Mesenteric fat pad (tissue), 1 donor: ENCODE measurements at regions not wholly inside any gene's neighbourhood (a gene's known extent, or its start where the extent isn't known, plus 50 kb on each side); places are given as distances from the start of the nearest gene placed in this dataset.
"Not testable (repeated sequence)": the region's sequence is repeated elsewhere in the genome, so short reads cannot be mapped to it uniquely, and the experiment has no call there.

Source experiments
- DNase-seq: peaks from one replicate; pipeline ENCODE4 v3.0.0-alpha.2; 2020; ENCODE audit warnings: low spot score
- donor health status: DM: yes; HTN: yes; CAD: no.

DNA sequence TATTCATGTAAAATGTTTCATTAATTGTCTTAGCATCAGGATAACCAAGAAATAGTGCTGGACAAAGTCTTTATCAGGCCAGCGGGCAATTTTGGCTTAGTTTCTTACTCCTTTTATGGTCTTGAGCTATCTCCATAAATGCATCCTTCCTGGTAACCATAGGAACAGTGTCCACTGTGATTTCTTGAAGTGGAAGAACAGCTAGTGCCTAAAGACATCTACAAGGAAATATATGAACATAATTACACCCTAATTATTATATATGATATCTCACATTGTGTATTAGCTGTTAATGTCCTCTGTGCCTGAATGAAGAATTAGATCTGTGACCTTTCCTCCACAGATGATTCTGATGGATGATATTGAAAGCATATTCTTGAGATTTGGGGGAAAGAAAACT is 286.7 kb upstream of the ATXN7L3B start:
- no peak for DNase-seq

DNA sequence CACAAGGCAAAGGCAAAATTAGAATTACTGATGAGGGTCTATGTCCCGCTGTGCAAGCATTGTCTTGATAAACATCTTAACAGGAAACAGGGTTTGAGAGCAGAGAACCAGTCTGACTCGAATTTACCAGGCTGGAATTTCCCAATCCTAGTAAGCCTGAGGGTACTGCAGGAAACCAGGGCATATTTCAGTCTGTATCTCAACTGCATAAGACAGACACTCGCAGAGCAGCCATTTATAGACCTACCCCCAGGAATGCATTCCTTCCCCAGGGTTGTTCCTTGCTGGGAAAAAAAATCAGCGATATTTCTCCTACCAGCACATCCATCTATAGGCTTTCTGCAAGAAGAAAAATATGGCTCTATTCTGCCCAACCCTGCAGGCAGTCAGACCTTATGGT is 283.8 kb upstream of the ATXN7L3B start:
- not testable (repeated sequence) for DNase-seq

DNA sequence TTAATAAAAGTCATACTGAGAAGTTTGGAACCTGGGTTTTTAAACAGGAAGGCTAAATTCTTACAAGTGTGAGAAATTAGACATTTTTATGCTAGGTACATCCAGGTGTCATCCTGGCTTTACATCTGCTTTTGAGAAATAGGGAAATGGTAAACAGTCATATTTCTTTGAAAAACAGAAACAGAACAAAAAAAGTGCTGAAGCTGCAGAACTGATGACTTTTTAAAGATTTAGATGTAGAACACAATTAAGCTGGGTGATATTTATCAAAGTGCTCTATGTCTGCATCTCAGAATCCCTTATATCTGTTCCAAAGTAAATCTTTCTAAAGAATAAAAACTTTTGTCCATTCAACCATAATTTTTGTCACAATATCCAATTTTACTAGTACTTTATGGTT is 282.9 kb upstream of the ATXN7L3B start:
- DNase-seq, result no peak

DNA sequence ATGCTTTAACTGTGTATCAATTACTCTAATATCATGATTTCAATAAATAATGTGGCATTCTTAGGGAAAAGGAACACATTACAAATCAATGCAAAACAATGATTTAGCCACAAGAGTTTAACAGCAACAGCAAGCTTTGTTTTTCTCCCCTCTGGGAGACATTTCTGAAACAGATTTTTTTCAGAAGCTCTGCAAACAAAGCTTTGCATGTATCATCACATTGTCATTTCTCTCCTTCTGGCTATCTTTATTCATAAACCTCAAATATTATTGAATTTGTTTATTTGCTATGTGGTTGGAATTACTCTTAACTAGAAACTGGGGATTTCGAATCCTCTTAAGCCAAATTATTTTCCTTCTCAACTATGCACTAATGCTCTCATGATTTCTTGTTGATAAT is 278.4 kb upstream of the ATXN7L3B start:
- DNase-seq, result no peak

DNA sequence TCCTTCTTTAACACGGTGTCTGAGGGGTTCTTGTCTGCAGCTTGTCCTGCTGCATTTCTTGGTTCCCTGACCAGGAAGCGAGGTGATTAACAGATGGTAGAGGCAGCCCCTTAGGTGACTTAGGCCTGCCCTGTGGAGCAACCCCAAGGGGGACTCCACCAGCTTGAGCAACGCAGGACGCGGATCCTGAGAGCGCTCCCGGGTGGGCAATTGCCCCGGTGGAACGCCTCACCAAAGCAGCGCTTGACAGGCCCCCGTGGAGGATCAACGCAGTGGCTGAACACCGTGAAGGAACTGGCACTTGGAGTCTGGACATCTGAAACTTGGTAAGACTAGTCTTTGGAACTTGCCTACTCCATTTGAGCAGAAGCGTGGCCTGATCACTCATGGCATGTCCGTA is 272.9 kb upstream of the ATXN7L3B start:
- no peak for DNase-seq

DNA sequence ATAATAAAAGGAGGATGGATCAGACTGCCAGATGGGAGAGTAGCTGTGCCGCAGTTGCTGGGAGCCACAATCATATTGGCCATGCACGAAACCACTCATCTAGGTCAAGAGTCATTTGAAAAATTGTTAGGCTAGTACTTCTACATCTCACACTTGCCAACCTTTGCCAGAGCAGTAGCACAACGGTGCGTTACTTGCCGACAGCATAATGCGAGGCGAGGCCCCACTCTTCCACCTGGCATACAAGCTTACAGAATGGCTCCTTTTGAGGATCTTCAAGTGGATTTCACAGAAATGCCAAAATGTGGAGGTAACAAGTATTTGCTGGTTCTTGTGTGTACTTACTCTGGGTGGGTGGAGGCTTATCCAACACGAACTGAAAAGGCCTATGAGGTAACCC is 268.3 kb upstream of the ATXN7L3B start:
- not testable (repeated sequence) for DNase-seq

DNA sequence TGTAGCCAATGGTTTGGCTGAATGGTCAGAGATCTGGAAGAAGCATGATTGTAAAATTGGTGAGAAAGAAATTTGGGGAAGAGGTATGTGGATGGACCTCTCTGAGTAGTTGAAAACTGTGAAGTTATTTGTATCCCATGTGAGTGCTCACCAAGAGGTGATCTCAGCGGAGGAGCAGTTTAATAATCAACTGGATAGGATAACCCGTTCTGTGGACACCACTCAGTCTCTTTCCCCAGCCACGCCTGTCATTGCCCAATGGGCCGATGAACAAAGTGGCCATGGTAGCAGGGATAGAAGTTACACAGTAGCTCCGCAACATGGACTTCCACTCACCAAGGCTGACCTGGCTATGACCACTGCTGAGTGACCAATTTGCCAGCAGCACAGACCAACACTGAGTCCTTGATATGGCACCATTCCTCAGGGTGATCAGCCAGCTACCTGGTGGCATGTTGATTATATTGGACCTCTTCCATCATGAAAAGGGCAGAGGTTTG is 257.4 kb upstream of the ATXN7L3B start:
- no peak for DNase-seq

DNA sequence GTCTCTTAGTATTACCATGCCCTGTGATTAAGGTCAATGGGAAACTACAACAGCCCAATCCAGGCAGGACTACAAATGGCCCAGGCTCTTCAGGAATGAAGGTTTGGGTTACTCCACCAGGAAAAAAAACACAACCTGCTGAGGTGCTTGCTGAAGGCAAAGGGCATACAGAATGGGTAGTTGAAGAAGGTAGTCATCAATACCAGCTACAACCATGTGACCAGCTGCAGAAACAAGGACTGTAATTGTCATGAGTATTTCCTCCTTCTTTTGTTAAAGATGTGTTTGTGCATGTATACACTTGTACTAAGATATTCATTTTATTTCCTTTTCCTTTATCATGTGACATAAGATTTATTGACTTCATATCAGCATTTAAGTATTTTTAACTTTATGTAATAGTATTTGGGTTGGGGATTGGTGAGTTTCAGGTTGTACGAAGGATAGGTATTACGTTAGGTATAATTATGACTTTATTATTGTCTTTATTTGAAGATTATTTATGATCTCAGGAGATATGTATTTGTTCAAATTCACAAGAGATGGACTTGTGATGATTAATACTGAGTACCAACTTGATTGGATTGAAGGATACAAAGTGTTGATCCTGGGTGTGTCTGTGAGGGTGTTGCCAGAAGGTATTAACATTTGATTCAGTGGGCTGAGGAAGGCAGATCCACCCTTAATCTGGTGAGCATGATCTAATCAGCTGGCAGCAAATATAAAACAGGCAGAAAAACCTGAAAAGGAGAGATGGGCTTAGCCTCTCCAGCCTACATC is 256.0 kb upstream of the ATXN7L3B start:
- DNase-seq, result not testable (repeated sequence)

DNA sequence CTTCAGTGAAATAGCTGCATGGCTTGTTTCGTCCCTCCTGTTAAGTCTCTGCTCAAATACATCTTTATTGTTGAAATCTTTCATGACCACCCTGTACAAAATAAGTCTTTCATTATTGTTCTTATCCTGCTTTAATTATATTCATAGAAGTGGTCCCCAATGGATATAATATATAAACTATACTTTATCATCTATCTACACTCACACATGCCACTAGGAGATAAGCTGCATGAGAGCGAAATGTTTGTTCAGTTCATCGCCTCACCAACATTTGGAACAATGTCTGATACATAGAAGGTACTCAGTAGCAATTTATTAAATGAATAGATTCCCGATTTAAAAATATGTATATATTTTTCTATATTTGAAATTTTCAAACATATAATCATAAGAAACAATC is 254.0 kb upstream of the ATXN7L3B start:
- no peak for DNase-seq

DNA sequence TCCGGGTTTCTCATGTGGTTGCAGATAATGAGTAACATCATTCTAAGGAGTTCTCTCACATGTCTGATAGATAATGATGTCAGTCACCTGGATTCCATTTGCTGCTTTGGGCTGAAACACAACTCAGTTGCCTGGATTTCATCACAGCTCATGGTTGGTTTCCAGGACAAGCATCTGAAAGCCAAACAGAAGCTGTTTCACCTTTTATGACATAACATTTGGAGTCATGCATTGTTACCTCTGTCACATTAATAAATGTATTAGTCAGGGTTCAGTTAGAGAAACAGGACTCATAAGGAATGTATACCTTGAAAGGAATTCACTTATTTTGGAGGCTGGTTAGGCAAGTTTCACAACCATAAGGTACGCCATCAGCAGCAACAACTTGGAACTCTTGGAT is 251.9 kb upstream of the ATXN7L3B start:
- no peak for DNase-seq

DNA sequence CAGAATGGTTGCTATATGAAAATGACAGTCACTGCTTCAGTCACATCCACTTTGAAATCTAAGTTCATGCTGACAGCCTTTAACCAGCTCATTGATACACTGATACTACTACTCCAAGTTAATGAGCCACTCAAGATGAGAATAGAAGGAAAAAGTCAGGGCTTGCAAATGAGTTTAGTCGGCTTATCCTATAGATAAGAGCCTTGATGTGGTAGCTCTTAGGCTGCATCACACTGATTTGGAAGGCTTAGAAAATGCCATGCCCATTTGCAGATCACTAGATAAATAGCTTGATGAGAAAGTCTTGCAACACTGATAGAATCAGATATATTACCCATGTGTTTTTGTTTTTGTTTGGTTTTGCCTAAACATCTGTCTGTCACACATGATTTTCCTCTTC is 251.4 kb upstream of the ATXN7L3B start:
- DNase-seq, result no peak

DNA sequence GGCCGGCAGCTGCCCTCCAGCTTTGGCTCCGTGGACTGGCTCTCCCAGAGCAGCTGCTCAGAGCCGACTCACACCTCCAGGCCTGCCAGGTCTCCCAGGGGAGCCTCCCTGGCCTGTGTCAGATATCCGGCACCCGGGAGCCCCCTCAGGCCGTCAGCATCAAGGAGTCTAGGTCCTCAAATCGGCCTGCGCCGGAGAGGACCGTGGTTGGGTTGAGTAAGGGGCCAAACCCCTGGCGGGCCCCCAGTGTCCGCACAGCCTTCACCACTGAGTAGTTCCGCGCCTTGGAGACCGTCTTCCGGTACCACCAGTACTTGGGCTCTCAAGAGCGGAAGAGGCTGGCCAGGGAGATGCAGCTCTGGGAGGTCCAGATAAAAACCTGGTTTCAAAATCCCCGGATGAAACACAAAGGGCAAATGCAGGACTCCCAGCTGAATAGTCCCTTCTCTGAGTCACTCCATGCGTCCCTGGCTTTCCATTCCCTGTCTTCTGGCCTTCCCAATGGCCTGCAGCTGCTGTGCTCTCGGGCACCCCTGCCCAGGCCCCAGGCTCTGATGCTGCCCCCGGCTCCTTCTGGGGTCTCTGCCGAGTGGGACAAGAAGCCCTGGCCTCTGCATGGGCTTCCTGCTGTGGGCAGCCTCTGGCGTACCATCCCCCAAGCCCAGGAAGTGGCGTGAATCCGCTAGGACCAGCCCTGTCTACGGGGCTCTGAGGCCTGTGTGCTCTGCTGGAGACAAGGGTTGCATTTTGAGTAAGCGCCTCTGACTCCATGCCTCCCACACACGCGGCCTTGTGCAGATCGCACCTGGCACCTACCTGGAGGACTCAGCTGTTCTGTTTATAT is 245.1 kb upstream of the ATXN7L3B start:
- no peak for DNase-seq

DNA sequence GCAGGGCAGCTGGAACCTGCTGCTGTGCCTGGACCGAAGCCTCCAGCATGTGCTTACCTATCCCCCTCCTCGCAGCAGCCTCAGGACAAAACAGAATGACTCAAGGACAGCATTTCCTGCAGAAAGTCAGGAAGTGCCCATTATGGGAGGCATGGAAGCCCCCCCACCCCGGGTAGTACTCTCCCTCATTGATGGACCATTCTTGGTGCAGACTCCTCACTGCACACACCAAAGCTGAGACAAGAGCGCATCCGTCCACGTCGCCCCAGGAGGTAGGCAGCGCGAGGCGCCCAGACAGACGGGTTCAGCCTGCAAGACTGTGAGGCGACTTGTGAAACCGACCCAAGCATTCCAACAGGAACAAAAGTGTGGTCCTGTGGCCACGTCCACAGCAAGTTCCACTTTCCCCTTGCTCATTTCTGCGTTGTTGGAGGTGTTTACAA is 243.9 kb upstream of the ATXN7L3B start:
- no peak for DNase-seq

DNA sequence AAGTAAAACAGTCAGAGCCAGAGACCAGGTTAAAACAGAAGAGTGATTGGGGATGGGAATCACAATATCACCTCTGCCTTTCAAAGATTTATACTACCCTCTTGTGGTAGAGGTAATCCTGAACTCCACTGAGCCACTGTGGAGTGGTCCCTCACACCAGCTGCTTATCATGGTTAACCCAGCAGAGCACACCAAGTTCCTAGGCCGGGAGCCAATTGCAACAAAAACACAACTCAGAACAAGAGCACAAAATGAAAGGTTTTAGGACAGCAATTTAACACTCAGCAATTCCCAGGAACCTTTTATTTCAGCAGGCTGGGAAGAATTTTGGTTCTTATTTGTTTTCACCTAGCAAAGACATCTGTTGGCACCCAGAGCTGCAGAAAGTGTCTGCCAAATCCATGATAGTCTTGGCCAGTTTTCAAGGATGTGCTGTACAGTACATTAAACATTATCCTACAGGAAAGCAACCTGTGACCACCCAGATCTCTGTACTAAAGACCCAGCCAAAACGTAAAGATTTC is 220.5 kb upstream of the ATXN7L3B start:
- DNase-seq, result no peak

DNA sequence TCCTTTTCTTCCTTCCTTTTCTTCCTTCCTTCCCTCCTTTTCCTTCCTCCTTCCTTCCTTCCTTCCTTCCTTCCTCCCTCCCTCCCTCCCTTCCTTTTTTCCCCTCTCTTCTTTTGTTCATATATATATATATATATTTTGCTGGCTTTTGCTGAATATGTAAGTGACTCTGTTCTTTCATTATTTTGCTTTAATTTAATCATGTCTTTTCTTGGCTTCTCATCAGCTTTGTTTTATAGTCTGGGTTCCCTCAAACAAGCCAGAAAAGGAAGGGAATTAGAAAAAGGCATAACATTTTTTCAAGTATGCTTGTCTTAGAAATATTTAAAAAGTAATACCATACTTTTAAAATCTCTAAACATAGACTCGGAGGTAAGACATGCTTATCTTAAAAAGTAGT is 219.9 kb upstream of the ATXN7L3B start:
- DNase-seq, result no peak

DNA sequence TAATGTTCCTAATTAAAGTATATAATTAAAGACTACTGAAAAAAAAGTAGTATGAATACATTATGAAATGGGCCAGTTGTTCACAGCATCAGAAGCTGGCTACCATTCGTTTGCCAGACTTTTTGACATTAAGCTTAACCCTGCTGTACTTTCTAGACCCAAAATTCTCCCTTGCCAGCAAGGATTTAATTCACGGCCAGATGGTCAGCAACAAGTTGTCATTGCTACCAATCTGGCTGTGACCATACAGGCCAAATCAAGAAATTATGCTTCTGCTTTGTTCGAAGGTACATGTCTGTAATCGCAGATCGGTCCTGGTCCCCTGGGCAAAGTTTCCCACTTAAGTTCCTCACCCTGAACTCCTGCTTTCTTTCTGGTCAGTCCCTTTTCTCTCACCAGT is 217.7 kb upstream of the ATXN7L3B start:
- no peak for DNase-seq

DNA sequence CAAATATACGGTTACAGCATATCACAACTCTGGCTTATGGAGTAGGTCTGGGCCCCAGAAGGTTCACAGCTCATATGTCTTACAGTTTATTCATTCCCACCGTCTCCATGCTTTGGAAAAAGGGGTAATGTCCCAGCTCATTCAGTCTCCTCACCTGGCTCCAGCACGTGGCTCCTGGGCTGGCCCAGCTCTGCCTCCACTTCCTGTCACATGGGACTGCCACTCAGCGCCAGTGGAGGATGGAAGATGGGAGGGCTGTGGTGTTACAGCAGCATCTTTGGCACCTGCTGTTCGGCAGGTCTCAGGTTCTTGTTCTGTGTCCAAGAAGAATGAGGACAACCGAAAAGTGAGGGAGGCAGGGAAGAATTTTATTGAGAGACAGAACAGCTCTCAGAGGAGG is 216.3 kb upstream of the ATXN7L3B start:
- DNase-seq, result no peak

DNA sequence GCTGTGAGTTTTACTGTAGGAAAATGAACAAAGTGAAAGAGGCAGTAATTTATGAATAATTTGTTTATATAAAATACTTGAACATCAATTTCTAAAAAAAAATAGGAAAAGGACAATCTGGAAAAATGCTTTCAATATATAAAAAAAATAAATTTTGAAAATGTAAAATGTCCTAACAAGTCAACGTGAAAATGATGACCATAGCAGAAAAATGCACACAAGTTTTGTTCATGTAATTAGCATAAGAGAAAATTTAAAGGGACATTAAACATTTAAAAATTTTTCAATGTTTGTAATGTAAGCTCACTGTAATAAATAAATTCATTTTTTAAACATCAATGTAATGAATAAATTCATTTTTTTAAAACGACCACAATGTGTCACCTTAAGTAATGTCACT is 214.8 kb upstream of the ATXN7L3B start:
- no peak for DNase-seq

DNA sequence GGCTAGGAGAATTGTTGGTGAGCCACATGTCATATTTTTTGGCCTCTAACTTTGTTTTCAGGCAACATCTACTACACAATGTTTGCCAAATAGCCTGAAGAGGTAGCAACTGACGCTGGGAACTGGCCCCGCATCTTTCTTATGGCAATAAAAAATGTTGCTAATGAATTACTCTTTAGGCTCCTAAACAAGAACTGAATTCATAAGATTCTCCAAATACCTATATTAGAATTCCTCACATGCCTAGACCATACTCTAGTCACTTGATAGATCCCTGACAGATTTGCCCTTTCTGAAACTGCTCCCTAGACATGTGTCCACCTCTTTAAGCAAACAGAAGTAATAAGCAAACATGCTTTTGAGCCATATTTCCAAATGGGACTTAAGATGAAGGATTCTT is 209.0 kb upstream of the ATXN7L3B start:
- DNase-seq, result no peak

DNA sequence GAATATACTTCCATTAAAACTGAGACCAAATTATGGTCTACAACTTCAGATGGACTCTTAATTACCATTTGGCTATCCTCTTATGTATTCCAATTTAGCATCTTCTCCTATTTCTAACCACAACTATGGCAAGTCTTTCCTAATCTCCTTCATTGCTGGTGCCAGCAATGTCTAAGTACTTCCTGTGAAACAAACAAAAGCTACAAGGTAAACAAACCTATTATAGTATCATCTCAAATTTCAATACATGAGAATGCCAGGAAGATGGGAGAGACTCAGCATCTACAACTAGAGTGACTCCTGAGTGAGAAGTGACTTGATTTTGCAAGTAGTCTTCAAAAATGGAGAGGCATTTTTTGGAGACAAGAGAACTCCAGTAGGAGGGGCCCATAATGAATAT is 202.9 kb upstream of the ATXN7L3B start:
- DNase-seq, result no peak

DNA sequence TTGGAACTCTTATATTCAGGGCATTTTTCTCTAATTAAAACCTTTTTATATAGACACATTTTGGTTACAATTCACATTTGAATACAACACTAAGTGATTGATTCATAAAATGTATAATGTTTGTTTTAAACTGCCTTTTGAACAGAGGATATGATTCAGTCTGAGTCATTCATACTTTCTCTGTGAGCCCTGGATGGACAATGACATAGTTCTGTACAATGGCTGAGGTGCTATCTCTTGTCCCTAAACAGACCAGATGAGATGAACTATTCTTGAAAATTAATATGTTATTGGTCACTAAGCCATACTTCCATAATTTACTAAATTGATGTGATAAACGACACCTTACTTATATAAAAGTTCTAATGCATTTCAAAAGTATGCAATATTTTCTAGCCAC is 199.7 kb upstream of the ATXN7L3B start:
- DNase-seq, result no peak

DNA sequence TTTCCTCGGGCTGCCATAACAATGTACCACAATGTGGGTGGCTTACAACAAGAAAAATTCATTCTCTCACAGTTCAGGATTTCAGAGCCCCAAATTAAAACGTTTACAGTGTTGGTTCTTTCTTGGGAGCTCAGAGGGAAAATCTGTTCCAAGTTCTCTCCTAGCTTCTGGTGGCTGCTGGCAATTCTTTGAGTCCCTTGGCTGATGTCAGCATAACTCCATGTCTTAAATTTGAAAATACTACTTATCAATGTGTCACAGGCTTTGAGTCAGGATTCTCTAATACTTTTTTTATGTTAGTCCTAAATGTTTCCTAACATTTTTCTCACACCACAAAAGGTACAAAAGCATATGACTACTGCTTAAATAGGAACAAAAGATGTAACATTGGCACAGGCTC is 198.4 kb upstream of the ATXN7L3B start:
- DNase-seq, result no peak
